Activated naive CD4-positive, alpha-beta T cell treated with anti-CD3 and anti-CD28 coated beads, Interleukin-2, amount 50 U/mL, for 16 hours (primary cell): ENCODE measurements at regions not wholly inside any gene's neighbourhood (a gene's known extent, or its start where the extent isn't known, plus 50 kb on each side); places are given as distances from the start of the nearest gene placed in this dataset.
"Not testable (repeated sequence)": the region's sequence is repeated elsewhere in the genome, so short reads cannot be mapped to it uniquely, and the experiment has no call there.

Experiments
- DNase-seq: peaks from one replicate; pipeline ENCODE4 v3.0.0-alpha.2; 2020

- no peak for DNase-seq
These were observed 71.8 kb upstream of the TIAM2 start for GRCh38 chr6:154923199-154923869.

- no peak for DNase-seq
These were observed 70.0 kb upstream of the TIAM2 start for GRCh38 chr6:154925130-154925529.

- DNase-seq = no peak
These were observed 68.7 kb upstream of the TIAM2 start for GRCh38 chr6:154926366-154926765.

- DNase-seq = peak; percentile 65
These were observed 66.7 kb upstream of the TIAM2 start for GRCh38 chr6:154928325-154928922.

GRCh38 chr6:154930451-154930851, 64.7 kb upstream of the TIAM2 start:
- no peak for DNase-seq

GRCh38 chr6:154931711-154932424, 63.2 kb upstream of the TIAM2 start:
- no peak for DNase-seq

- DNase-seq = no peak
These were observed 62.5 kb upstream of the TIAM2 start for GRCh38 chr6:154932515-154933027.

GRCh38 chr6:154933181-154933827, 61.8 kb upstream of the TIAM2 start:
- no peak for DNase-seq

- DNase-seq = no peak
These were observed 57.6 kb upstream of the TIAM2 start for GRCh38 chr6:154937306-154938220.

GRCh38 chr6:154938221-154938580, 56.9 kb upstream of the TIAM2 start:
- no peak for DNase-seq

- DNase-seq = not testable (repeated sequence)
These were observed 56.3 kb upstream of the TIAM2 start for GRCh38 chr6:154938727-154939285.

GRCh38 chr6:154942770-154943169, 52.3 kb upstream of the TIAM2 start:
- no peak for DNase-seq

GRCh38 chr6:154945271-154945890, 49.7 kb upstream of the TIAM2 start:
- no peak for DNase-seq
